Gastrocnemius medialis (tissue), 4 donors: ENCODE measurements at regions not wholly inside any gene's neighbourhood (a gene's known extent, or its start where the extent isn't known, plus 50 kb on each side); places are given as distances from the start of the nearest gene placed in this dataset.

Experiments
- CTCF ChIP-seq, 5 experiments: fragments of 450-650 bp in 3 of 5; fragments of 200-600 bp in 2 of 5; sonication (generic) in 2 of 5; IDR thresholded peaks in 4 of 5; conservative IDR thresholded peaks in 1 of 5; 1 replicate in 4 of 5; 2 replicates in 1 of 5; pipeline ENCODE4 v1.5.1; 2016 to 2019; ENCODE audit warnings: antibody characterized with exemption in 5 of 5, mild to moderate bottlenecking in 3 of 5, moderate library complexity in 3 of 5
- POLR2A ChIP-seq, 2 donors: fragments of 450-650 bp; IDR thresholded peaks; one replicate each; pipeline ENCODE4 v1.6.1; 2017; ENCODE audit warnings: antibody characterized with exemption in 2 of 2, mild to moderate bottlenecking in 2 of 2, moderate library complexity in 2 of 2

GRCh38 chr7:89401099-89401498 is 605.6 kb upstream of the TEX47 start:
- TF ChIP-seq CTCF (IDR thresholded peaks at IDR 0.05 in 4 of 5, conservative IDR thresholded peaks at IDR 0.05 in 1 of 5) (no peak), POLR2A (IDR thresholded peaks at IDR 0.05) (no peak)
